B cell (primary cell): ENCODE measurements at regions not wholly inside any gene's neighbourhood (a gene's known extent, or its start where the extent isn't known, plus 50 kb on each side); places are given as distances from the start of the nearest gene placed in this dataset.

ENCODE experiments used
- ATAC-seq: fragments of 200-7000 bp; cut with Tn5 transposase; one replicate; pipeline ENCODE4 v1.10.0; 2021; ENCODE audit warnings: low read depth, mild to moderate bottlenecking, moderate number of reproducible peaks, moderate library complexity
- CTCF ChIA-PET: fragments of 350-600 bp; sonication (Branson Sonifier 250); formaldehyde crosslinking; loops from one replicate; lab custom pipeline; 2021; ENCODE audit warnings: antibody characterized with exemption, inconsistent platforms; lab: Charles Lee
- POLR2A ChIA-PET: fragments of 350-600 bp; sonication (Branson Sonifier 250); formaldehyde crosslinking; loops from one replicate; lab custom pipeline; 2021; ENCODE audit warnings: antibody characterized with exemption; lab: Charles Lee
- DNase-seq: peaks from one replicate; pipeline ENCODE4 v3.0.0; 2013
- H2AFZ ChIP-seq: 2 replicates; pipeline ENCODE4 v1.6.1; 2012; ENCODE audit warnings: mild to moderate bottlenecking, low read depth, low read length; ENCODE audit not compliant: insufficient read depth, poor library complexity, severe bottlenecking
- H3K27ac ChIP-seq, 2 donors: 1 replicate in 1 of 2; 2 replicates in 1 of 2; pipeline ENCODE4 v1.5.1; 2012 to 2013; ENCODE audit warnings: low read length in 2 of 2, mild to moderate bottlenecking in 2 of 2, moderate library complexity in 1 of 2
- H3K27me3 ChIP-seq, 4 experiments: fragments of 200-600 bp in 1 of 4; sonication (generic) in 1 of 4; replicated peaks in 1 of 4; 1 replicate in 2 of 4; 2 replicates in 2 of 4; pipeline versions ENCODE4 v1.6.1 to v1.7.0; 2013 to 2016; ENCODE audit warnings: low read length in 3 of 4, mild to moderate bottlenecking in 2 of 4, mixed read lengths in 1 of 4, moderate library complexity in 1 of 4; ENCODE audit not compliant: insufficient read depth in 4 of 4, control insufficient read depth in 3 of 4; ENCODE audit errors: control extremely low read depth in 1 of 4
- H3K36me3 ChIP-seq, 2 experiments: replicated peaks in 1 of 2; 1 replicate in 1 of 2; 2 replicates in 1 of 2; pipeline versions ENCODE4 v1.6.1 to v1.7.1; 2013; ENCODE audit warnings: low read length in 1 of 2; ENCODE audit not compliant: insufficient read depth in 2 of 2, control insufficient read depth in 1 of 2; ENCODE audit errors: control extremely low read depth in 1 of 2, extremely low read depth in 1 of 2
- H3K4me1 ChIP-seq, 2 donors: fragments of 200-600 bp in 1 of 2; sonication (generic) in 1 of 2; 1 replicate in 1 of 2; 2 replicates in 1 of 2; pipeline versions ENCODE4 v1.5.1 to v1.6.1; 2013 to 2017; ENCODE audit warnings: low read length in 2 of 2; ENCODE audit not compliant: control insufficient read depth in 2 of 2, insufficient read depth in 2 of 2
- H3K4me2 ChIP-seq: replicated peaks from 2 replicates; pipeline ENCODE3; 2012; ENCODE audit warnings: mild to moderate bottlenecking, low read depth, low read length; ENCODE audit not compliant: poor library complexity, severe bottlenecking
- H3K4me3 ChIP-seq, 5 experiments: fragments of 200-600 bp in 1 of 5; sonication (generic) in 1 of 5; 1 replicate in 3 of 5; 2 replicates in 2 of 5; pipeline versions ENCODE4 v1.5.1 to v1.7.0; 2011 to 2016; ENCODE audit warnings: low read length in 4 of 5, mild to moderate bottlenecking in 4 of 5, low read depth in 2 of 5, control low read depth in 1 of 5, moderate library complexity in 1 of 5; ENCODE audit not compliant: insufficient read depth in 1 of 5; ENCODE audit errors: control extremely low read depth in 1 of 5, extremely low read depth in 1 of 5
- H3K79me2 ChIP-seq: fragments of 200-600 bp; sonication (generic); one replicate; pipeline ENCODE4 v1.6.0; 2016; ENCODE audit warnings: low read length; ENCODE audit not compliant: control insufficient read depth, insufficient read depth
- H3K9ac ChIP-seq: fragments of 200-600 bp; sonication (generic); 2 replicates; pipeline ENCODE4 v1.6.1; 2017; ENCODE audit warnings: mild to moderate bottlenecking, low read length, moderate library complexity
- H3K9me3 ChIP-seq, 3 donors: one replicate each; pipeline versions ENCODE4 v1.6.1 to v1.7.1; 2013; ENCODE audit warnings: low read length in 2 of 3; ENCODE audit not compliant: control insufficient read depth in 2 of 3, insufficient read depth in 1 of 3; ENCODE audit errors: control extremely low read depth in 1 of 3
- H4K20me1 ChIP-seq: 2 replicates; pipeline ENCODE4 v1.6.0; 2012; ENCODE audit warnings: mild to moderate bottlenecking, low read length; ENCODE audit not compliant: insufficient read depth, control insufficient read depth, poor library complexity, severe bottlenecking
- H3K27ac Mint-ChIP-seq: one replicate; pipeline ENCODE4 v1.8.0; 2021; ENCODE audit warnings: mixed read lengths
- H3K27me3 Mint-ChIP-seq: one replicate; pipeline ENCODE4 v1.8.0; 2021; ENCODE audit warnings: mixed read lengths
- H3K4me1 Mint-ChIP-seq: one replicate; pipeline ENCODE4 v1.8.0; 2021; ENCODE audit warnings: mixed read lengths
- H3K4me3 Mint-ChIP-seq: one replicate; pipeline ENCODE4 v1.8.0; 2021; ENCODE audit warnings: mixed read lengths
- H3K9me3 Mint-ChIP-seq: one replicate; pipeline ENCODE4 v1.8.0; 2022; ENCODE audit warnings: mixed read lengths; ENCODE audit not compliant: insufficient read depth
- CTCF ChIP-seq: fragments of 200-600 bp; IDR thresholded peaks from one replicate; pipeline ENCODE4 v1.8.0; 2022; ENCODE audit warnings: antibody characterized with exemption, mild to moderate bottlenecking
- EZH2 ChIP-seq: IDR thresholded peaks from 2 replicates; pipeline ENCODE4 v1.6.1; 2012; ENCODE audit warnings: borderline replicate concordance, low read depth, mild to moderate bottlenecking, moderate library complexity, low read length; ENCODE audit not compliant: insufficient read depth, poor library complexity, severe bottlenecking
- WGBS: methylation state at CpG from one replicate; pipeline ENCODE4 v1.1.5; 2013; ENCODE audit warnings: missing lambda C conversion rate; ENCODE audit not compliant: insufficient coverage; 5-methylcytosine and 5-hydroxymethylcytosine counted together
- intact Hi-C: fragments of 100-400 bp; cut with micrococcal nuclease; formaldehyde crosslinking; loops from one replicate; pipeline ENCODE4 v1.10.0; 2022

GRCh38 chr14:101622251-101623076 is 61.2 kb downstream of the DIO3 start:
- peaks cover 0 to under 1% (median 0%) of the 10 kb centered on the region in 4 experiments for H3K27me3 ChIP-seq
- ATAC-seq: no peak

More at GRCh38 chr14:101622251-101623076, 61.2 kb downstream of the DIO3 start:
- H3K36me3 ChIP-seq: no peaks in the 10 kb centered on the region
- no peaks in the 10 kb centered on the region for H3K4me1 Mint-ChIP-seq
- H3K9ac ChIP-seq: no peak overlapping the region
- no peaks in the 10 kb centered on the region for H4K20me1 ChIP-seq
- H3K9me3 Mint-ChIP-seq: no peaks in the 10 kb centered on the region
- H2AFZ ChIP-seq: no peak overlapping the region
- no peak for DNase-seq
- no peaks in the 10 kb centered on the region for H3K27me3 Mint-ChIP-seq
- H3K4me1 ChIP-seq: no peaks in the 10 kb centered on the region
- H3K27ac ChIP-seq: no peak overlapping the region
- intact Hi-C loops: no loop called here
- no peak overlapping the region for H3K4me2 ChIP-seq
- no peaks in the 10 kb centered on the region for H3K79me2 ChIP-seq
- ChIA-PET POLR2A (no interaction called here), CTCF (interaction anchor here (1.0 kb wide), 1 partner anchor 12 kb away, joined by 3 read pairs; no protein-coding TSS in a partner anchor)
- WGBS: 79% methylated on average over 16 of the region's 18 CpGs
- no peak overlapping the region for H3K4me3 Mint-ChIP-seq
- peaks cover 0 to 6% (median 0%) of the 10 kb centered on the region in 3 donors for H3K9me3 ChIP-seq
- no peak for TF ChIP-seq EZH2
- no peak for TF ChIP-seq CTCF
- no peak overlapping the region for H3K4me3 ChIP-seq
- no peak overlapping the region for H3K27ac Mint-ChIP-seq
